Activated effector memory CD4-positive, alpha-beta T cell treated with anti-CD3 and anti-CD28 coated beads, Interleukin-2, amount 50 U/mL, for 16 hours (primary cell): ENCODE measurements at regions not wholly inside any gene's neighbourhood (a gene's known extent, or its start where the extent isn't known, plus 50 kb on each side); places are given as distances from the start of the nearest gene placed in this dataset.

Experiments
- DNase-seq: peaks from one replicate; pipeline ENCODE4 v3.0.0-alpha.2; 2020

DNA sequence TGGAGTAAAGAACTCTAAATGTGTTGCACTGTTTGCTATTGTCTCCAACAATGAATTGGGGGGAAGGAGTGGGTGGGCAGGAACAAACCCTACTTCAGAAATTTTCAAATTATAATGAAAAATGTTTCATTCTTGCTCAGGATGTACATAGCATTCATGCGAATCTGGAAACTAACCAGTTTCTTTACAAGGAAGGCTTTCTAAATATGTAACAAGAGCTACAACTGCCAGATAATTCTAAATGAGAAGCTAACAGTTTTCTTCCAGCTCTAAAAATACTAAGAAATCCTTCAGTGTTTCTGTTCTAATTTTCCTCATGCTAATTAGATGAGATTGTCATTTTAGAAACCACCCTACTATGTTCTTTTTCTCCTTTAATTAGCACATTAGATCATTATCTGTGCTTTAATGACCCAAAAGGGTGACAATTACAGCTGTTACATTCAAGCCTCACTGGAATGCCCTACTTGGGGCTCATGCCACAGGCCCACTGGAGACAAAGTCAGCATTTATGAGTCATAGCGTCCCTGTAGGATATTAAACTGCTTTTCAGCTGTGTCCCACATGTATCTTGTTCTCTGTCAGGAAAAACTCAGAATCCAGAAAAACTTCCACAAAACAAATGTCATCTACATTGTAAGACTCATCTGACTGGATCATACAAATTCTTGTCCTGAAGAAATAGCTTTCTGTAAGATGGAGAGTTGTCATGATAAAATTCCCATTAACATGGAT, 804.6 kb upstream of the CXADR start:
- DNase-seq, result no peak

DNA sequence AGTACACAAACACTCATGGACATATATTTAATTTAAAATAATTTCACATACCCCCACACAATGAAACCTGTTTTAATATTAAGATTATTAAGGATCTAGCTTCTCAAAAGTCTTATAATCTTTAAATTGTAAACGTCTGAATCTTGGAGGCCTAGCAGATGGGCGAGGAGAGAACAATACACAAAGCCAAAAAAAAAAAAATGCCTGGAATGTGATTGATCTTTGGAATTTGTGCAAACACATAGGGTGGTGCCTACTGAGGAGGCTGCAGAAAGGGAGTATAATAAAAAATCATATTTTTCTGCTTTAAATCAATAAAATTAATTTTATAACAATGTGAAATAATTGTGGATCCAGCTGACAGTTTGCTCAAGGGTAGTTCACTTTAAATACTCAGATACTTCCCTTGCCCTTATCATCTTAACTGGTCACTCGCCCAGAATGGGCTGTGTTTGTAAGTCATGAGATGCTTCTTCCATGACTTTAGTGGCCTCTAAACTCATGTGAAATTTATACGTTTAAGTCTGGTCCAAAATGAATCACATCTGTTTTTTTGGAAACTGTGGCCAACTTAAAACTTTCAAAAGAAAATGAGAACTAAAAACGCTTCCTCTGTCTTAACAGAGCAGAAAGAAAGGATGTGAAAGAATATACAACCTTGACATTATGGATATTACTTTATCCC, 802.8 kb upstream of the CXADR start:
- DNase-seq, result no peak

GRCh38 chr21:16711757-16712156, 801.1 kb upstream of the CXADR start:
- DNase-seq, result no peak

DNA sequence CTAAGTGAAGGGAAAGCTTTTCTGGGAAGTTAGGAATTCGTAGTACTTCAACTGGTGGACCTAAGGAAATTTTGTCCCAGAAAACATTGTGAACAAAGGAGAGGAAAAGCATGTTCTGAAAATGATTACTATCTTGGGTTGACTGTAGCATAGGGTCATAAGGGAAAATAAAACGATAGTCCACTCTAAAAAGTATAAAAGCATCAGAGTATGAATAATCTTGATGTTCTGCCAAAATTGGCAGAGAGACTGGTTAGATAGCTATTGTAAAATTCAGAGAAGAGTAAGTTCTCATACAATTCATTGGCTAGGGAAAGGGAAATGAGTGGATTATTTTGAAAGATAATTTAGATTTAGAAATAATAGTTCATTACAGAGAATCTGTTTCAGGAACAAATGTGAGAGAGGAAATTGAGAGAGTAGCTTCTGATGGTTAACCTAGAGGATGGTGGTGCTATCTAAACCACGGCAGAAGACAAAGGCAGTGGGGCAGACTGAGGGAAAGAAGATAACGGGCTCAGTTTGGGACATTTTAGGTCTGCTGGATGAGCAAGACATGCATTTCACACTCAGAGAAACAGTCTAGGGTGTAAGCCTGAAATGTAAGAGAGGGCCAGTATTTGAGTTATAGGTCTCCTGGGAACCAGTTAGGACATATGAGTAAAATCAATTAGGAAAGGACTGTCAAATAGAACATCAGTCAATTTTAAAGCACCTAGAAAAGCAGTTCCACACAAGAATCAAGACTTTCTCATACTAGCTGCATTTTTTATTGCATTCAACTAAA, 799.3 kb upstream of the CXADR start:
- no peak for DNase-seq

DNA sequence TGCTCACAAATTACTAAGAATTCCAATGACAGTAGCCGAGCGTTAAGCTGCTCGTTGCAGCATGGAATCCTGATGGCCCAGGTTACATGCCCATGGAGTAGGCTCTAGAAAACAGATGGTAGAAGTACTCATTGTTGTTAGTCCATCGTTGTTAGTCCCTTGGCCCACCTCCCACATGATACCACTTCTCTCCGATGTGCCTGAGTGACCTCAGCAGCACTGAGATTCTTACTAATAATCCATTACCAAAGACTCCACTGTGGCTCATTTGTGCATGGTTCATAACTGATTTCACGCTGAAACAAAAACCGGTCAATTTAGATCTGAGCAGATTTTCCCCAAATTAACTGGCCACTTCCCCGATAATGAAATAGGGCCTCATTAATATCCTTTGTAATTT, 772.3 kb upstream of the CXADR start:
- no peak for DNase-seq

GRCh38 chr21:16741141-16741665, 771.6 kb upstream of the CXADR start:
- no peak for DNase-seq

- no peak for DNase-seq
Observed at GRCh38 chr21:16742131-16742641, 770.7 kb upstream of the CXADR start.

DNA sequence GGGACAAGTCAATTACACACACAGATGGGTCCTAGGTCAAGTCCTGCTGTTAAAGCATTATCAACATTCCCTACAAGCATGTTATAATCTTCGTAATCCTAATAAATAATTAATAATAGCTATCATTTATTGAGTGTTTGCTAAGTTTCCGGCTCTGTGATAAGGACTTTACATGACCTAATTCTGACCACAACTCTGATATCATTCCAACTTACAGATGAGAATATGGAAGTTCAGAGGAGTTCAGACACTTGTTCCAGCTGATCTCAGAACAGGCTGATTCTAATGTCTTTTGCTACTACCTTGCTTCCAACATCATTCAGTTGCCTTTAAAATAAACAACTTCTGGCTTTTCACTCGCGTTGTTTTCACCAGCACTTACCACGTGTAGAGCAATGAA, 770.1 kb upstream of the CXADR start:
- no peak for DNase-seq

DNA sequence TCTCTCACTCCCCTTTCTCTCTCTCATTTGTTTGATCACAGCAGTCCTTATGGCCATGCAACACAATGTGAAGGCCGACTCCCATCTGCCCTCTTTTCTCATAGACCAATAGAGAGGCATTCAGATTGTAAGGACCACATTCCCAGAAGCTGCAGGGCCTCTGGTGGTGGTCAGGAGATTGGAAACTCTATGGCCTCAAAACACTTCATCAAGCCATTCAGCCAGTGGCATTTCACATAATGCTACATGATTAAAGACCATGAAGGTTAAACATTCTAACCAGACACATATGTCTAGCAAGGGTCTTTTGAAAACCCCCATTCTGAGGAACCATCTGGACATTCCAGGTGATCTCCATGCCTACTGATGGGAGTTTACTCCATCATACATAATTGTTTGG, 769.5 kb upstream of the CXADR start:
- no peak for DNase-seq

- no peak for DNase-seq
Observed at GRCh38 chr21:16750926-16751325, 761.9 kb upstream of the CXADR start.

DNA sequence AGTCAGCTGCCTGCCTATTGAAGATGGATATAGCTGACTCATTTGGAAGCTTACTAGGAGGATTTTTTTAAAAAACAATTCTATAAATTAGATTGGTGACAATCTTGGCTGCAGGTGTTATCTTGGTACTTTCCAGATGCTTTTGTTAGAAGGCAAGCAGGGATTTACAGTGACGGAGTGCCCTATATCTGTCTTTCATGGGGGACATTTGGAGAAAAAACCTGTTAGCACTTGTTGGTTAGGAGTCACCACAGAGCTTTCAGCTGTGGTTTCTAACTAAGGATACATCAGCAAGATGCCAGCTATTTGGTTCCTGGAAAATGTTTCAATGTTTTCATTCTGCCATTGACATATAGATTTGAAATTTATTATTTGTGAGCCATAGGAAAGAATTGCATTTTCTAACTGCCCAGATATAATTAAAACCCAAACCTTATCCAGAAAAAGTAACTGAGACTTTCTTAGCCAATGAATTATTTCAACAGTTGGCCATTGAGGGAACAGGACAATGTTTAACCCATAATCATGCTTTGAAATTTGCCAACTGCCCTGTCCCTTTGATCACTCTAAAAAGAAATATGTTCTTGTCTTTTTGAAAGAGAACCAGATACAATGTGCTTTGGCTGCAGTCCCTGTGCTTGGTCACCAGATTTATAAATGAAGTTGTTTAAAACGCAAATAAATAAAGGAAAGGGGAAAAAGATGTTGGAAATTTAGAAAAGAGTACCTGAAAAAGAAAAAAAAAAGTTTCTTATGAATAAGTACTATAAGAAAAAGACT, 761.0 kb upstream of the CXADR start:
- DNase-seq, result no peak

DNA sequence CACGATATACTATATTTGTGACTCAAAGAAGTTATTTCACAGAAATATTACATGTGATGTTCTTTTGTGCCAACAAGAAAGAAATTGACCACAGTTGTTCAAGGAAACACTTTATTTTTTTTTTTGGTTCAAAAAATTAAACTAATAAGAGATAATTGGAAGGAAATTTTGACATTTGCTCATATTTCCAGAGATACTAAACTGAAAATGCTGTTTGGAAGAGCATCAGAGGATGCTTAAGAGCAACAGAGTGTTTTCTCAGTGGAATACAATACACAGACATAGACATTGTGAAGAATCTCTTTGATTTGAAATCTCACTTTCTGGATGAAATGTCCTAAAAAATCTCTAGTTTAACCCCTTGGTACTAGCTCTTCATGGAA, 760.4 kb upstream of the CXADR start:
- DNase-seq, result no peak

DNA sequence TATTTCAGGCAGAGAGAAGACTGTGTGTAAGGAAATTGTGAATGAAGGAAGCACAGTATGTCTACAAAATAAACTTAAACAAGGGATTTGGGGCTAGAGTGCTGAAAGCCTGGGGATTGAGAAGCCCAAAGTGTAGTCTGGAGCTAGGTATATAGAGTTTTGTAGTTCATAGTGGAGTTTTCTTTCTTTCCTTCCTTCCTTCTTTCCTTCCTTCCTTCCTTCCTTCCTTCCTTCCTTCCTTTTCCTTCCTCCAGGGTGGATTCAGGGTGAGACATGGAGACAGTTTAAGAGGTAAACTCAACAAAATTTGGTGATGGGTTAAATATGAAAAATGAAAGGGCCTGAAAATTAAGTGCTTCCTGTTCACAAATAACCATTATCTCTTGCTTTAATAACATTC, 757.8 kb upstream of the CXADR start:
- no peak for DNase-seq

GRCh38 chr21:16767201-16767600, 745.6 kb upstream of the CXADR start:
- DNase-seq, result no peak

- DNase-seq, result no peak
Observed at GRCh38 chr21:16768096-16768495, 744.7 kb upstream of the CXADR start.

DNA sequence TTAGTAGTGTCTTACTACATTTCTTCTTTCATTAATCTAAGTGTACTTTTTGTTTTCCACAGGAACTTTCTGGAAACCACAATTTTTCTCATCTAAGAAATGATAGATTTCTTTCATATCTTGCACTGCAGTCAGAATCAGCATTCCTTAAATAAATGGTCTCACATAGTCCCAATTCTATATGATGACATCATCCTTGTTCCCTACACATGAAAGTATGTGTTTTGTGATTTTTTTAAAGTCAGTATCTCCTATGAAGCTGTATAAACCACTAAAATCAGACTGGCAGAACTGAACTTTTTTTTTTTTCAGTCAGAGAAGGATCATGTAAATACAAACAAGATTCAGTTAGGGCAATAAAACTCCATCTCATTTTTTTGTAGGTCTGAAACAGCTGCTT, 742.6 kb upstream of the CXADR start:
- no peak for DNase-seq

DNA sequence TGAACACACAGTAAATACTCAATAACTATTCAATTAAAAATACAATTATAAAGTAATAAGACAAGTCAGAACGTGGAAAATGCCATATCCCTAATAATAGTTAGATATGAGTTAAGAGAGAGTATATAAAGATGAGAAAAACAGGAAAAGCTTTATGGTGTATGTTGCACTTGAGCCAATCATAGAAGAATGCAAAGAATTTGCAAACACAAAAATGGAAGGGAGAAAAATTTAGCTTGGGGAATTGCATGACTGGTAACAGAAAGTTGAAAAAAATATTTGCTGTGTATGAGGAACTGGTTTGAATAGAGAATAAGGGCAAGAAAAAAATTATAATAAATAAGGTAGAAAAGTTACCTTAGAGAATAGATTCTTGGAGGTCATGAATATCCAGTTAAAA, 739.6 kb upstream of the CXADR start:
- no peak for DNase-seq

GRCh38 chr21:16775076-16775475, 737.8 kb upstream of the CXADR start:
- no peak for DNase-seq

DNA sequence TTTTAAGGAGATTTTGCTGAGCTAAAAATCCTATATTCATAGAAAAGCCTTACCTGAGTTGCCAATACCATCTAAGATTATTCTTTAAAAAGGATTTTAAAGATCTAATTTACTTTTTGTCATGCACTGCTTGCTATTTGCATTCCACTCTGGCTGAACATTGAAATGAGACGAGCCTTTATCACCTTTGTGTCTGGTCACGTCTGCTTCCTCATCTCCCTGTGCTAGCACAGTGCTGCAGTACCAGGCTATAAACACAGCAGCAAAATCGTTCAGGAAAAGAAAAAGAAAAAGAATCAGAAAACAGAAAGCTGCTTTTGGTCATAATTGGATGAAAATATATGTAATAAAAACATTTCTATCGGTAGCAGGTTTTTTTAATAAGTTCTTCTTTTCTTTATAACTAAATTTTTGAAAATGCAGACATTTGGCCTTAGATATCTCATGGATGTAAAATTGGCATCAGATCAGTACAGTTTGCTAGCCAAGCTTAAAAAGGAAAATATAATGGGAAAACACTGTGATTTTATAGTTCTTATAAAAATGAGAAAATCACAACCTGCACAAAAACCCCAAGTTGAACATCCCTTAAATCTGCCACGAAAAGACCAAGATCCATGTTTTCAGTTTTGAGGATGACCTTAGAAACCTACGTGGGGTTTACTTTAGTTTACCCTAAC, 735.7 kb upstream of the CXADR start:
- no peak for DNase-seq

- DNase-seq, result no peak
Observed at GRCh38 chr21:16788584-16788983, 724.3 kb upstream of the CXADR start.

DNA sequence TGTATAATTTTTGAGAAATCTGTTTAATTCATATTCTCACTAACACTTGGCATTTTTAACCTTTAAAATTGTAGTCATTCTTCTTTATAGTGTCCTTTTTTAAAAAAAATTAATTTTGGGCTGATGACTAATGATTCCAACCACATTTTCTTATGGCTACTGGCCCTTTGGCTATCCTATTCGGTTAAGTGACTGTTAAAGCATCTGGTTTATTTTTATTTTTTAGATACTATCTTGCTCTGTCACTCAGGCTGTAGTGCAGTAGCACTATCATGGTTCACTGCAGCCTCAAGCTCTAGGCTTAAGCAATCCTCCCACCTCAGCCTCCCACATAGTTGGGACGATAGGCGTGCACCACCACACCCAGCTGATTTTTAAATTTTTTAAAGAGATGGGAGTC, 723.2 kb upstream of the CXADR start:
- no peak for DNase-seq

DNA sequence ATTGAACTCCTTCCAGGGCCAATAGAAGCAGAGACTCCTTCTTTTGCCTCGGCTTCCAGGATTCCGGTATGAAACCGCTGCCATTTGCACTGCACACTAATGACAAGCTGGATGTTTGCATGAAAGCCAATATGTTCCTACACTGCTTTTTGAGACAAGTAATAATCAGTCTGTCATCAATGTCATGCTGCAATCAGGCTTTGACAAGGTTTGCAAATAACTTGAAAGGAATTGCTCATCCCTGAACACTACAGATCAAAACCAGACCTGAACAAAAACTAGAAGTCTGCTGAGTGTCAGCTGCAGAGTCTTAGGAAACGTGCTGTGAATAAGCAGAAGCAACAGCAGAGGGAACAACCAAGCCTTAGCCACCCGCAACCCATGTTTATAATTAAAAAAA, 720.7 kb upstream of the CXADR start:
- no peak for DNase-seq
